H9 (cell line): ENCODE measurements at regions not wholly inside any gene's neighbourhood (a gene's known extent, or its start where the extent isn't known, plus 50 kb on each side); places are given as distances from the start of the nearest gene placed in this dataset.

Source experiments
- DNase-seq: peaks from one replicate; pipeline ENCODE4 v3.0.0-alpha.2; 2017
- H2AFZ ChIP-seq: one replicate; pipeline ENCODE4 v1.6.1; 2013; ENCODE audit warnings: mild to moderate bottlenecking, low read length, control low read depth, moderate library complexity
- H2AK5ac ChIP-seq: 2 replicates; pipeline ENCODE4 v1.6.1; 2013; ENCODE audit warnings: low read length, control low read depth, mixed read lengths; ENCODE audit not compliant: insufficient read length
- H2BK120ac ChIP-seq: one replicate; pipeline ENCODE4 v1.6.1; 2013; ENCODE audit warnings: low read depth, mild to moderate bottlenecking, low read length, control low read depth, inconsistent platforms; ENCODE audit not compliant: poor library complexity, severe bottlenecking
- H2BK12ac ChIP-seq: 2 replicates; pipeline ENCODE4 v1.6.1; 2013; ENCODE audit warnings: low read length, control low read depth, mixed read lengths, low read depth; ENCODE audit not compliant: insufficient read length
- H2BK15ac ChIP-seq: 2 replicates; pipeline ENCODE4 v1.6.1; 2013; ENCODE audit warnings: low read depth, low read length, control low read depth
- H2BK20ac ChIP-seq: one replicate; pipeline ENCODE4 v1.6.1; 2013; ENCODE audit warnings: low read depth, mild to moderate bottlenecking, low read length, control low read depth, inconsistent platforms; ENCODE audit not compliant: poor library complexity, severe bottlenecking
- H2BK5ac ChIP-seq: 2 replicates; pipeline ENCODE4 v1.6.1; 2013; ENCODE audit warnings: low read length, control low read depth, mixed read lengths; ENCODE audit not compliant: insufficient read length
- H3K14ac ChIP-seq: 2 replicates; pipeline ENCODE4 v1.6.1; 2013; ENCODE audit warnings: low read length, control low read depth; ENCODE audit not compliant: insufficient read depth
- H3K18ac ChIP-seq: 2 replicates; pipeline ENCODE4 v1.6.1; 2013; ENCODE audit warnings: low read depth, mild to moderate bottlenecking, mixed read lengths, low read length, control low read depth; ENCODE audit not compliant: insufficient read length
- H3K23ac ChIP-seq: 2 replicates; pipeline ENCODE4 v1.6.1; 2013; ENCODE audit warnings: low read length, control low read depth, mixed read lengths, low read depth; ENCODE audit not compliant: insufficient read length
- H3K23me2 ChIP-seq: 2 replicates; pipeline ENCODE4 v1.6.1; 2013; ENCODE audit warnings: low read depth, mild to moderate bottlenecking, mixed read lengths, low read length, control low read depth; ENCODE audit not compliant: insufficient read length, poor library complexity, severe bottlenecking
- H3K27ac ChIP-seq: 2 replicates; pipeline ENCODE4 v1.5.1; 2013; ENCODE audit warnings: low read length, control low read depth, mixed read lengths, low read depth; ENCODE audit not compliant: insufficient read length
- H3K27me3 ChIP-seq: 2 replicates; pipeline ENCODE4 v1.6.1; 2013; ENCODE audit warnings: low read length, control low read depth, inconsistent platforms; ENCODE audit not compliant: insufficient read depth
- H3K4ac ChIP-seq: 2 replicates; pipeline ENCODE4 v1.6.1; 2013; ENCODE audit warnings: low read depth, mild to moderate bottlenecking, control low read depth, inconsistent platforms, low read length, moderate library complexity
- H3K4me1 ChIP-seq: 2 replicates; pipeline ENCODE4 v1.6.1; 2013; ENCODE audit warnings: low read length, control low read depth, inconsistent platforms; ENCODE audit not compliant: insufficient read depth
- H3K4me2 ChIP-seq: 2 replicates; pipeline ENCODE4 v1.6.1; 2013; ENCODE audit warnings: low read length, control low read depth, mixed read lengths; ENCODE audit not compliant: insufficient read length, insufficient read depth
- H3K56ac ChIP-seq: 2 replicates; pipeline ENCODE4 v1.6.1; 2013; ENCODE audit warnings: low read depth, mild to moderate bottlenecking, mixed read lengths, low read length, control low read depth; ENCODE audit not compliant: insufficient read length
- H3K79me1 ChIP-seq: 2 replicates; pipeline ENCODE4 v1.6.1; 2013; ENCODE audit warnings: low read depth, mild to moderate bottlenecking, moderate library complexity, low read length, control low read depth, inconsistent platforms; ENCODE audit not compliant: insufficient read depth, poor library complexity, severe bottlenecking
- H3K79me2 ChIP-seq: 2 replicates; pipeline ENCODE4 v1.6.1; 2013; ENCODE audit warnings: low read length, control low read depth, inconsistent platforms; ENCODE audit not compliant: insufficient read depth
- H3K9ac ChIP-seq: 2 replicates; pipeline ENCODE4 v1.6.1; 2013; ENCODE audit warnings: low read length, control low read depth, mixed read lengths; ENCODE audit not compliant: insufficient read length; ENCODE audit errors: extremely low read depth
- H3K9me3 ChIP-seq: one replicate; pipeline ENCODE4 v1.6.1; 2013; ENCODE audit warnings: low read depth, low read length, inconsistent platforms; ENCODE audit not compliant: control insufficient read depth
- H3T11ph ChIP-seq: one replicate; pipeline ENCODE4 v1.6.1; 2013; ENCODE audit warnings: mild to moderate bottlenecking, low read length, control low read depth, inconsistent platforms
- H4K20me1 ChIP-seq: one replicate; pipeline ENCODE4 v1.6.1; 2013; ENCODE audit not compliant: control insufficient read depth, insufficient read length, insufficient read depth
- H4K5ac ChIP-seq: 2 replicates; pipeline ENCODE4 v1.6.1; 2013; ENCODE audit warnings: low read depth, mild to moderate bottlenecking, mixed read lengths, low read length, control low read depth; ENCODE audit not compliant: insufficient read length
- H4K8ac ChIP-seq: replicated peaks from 2 replicates; pipeline ENCODE4 v1.6.1; 2013; ENCODE audit warnings: low read length, control low read depth, mixed read lengths, low read depth; ENCODE audit not compliant: insufficient read length
- H4K91ac ChIP-seq: 2 replicates; pipeline ENCODE4 v1.6.1; 2013; ENCODE audit warnings: low read depth, mild to moderate bottlenecking, moderate library complexity, mixed read lengths, low read length, control low read depth; ENCODE audit not compliant: insufficient read length
- H3K27ac Mint-ChIP-seq, 3 experiments: 2 replicates in 2 of 3; 3 replicates in 1 of 3; pipeline ENCODE4 v1.8.0; 2020 to 2021; ENCODE audit warnings: mixed read lengths in 3 of 3, mild to moderate bottlenecking in 1 of 3, moderate library complexity in 1 of 3
- H3K27me3 Mint-ChIP-seq: 2 replicates; pipeline ENCODE4 v1.8.0; 2021; ENCODE audit warnings: low read depth, mild to moderate bottlenecking, moderate library complexity, mixed read lengths
- H3K36me3 Mint-ChIP-seq, 3 experiments: 2 replicates in 2 of 3; 3 replicates in 1 of 3; pipeline ENCODE4 v1.8.0; 2020 to 2021; ENCODE audit warnings: low read depth in 3 of 3, mixed read lengths in 3 of 3; ENCODE audit not compliant: insufficient read depth in 1 of 3
- H3K4me1 Mint-ChIP-seq, 2 experiments: 2 replicates each; pipeline ENCODE4 v1.8.0; 2020; ENCODE audit warnings: mixed read lengths in 2 of 2
- H3K4me3 Mint-ChIP-seq, 2 experiments: 2 replicates in 1 of 2; 3 replicates in 1 of 2; pipeline ENCODE4 v1.8.0; 2020 to 2021; ENCODE audit warnings: mild to moderate bottlenecking in 2 of 2, mixed read lengths in 2 of 2, moderate library complexity in 1 of 2
- H3K9me3 Mint-ChIP-seq, 2 experiments: 2 replicates in 1 of 2; 3 replicates in 1 of 2; pipeline ENCODE4 v1.8.0; 2020; ENCODE audit warnings: mild to moderate bottlenecking in 2 of 2, mixed read lengths in 2 of 2, moderate library complexity in 1 of 2
- CTCF ChIP-seq: fragments of 200-600 bp; sonication (generic); conservative IDR thresholded peaks from 3 replicates; pipeline ENCODE4 v1.8.0; 2021; ENCODE audit warnings: antibody characterized with exemption, mild to moderate bottlenecking
- WGBS: extraction: QIAGEN DNeasy Blood & Tissue Kit; methylation state at CpG from one replicate; pipeline ENCODE4 v1.1.7; 2013; ENCODE audit warnings: missing lambda C conversion rate, low lambda C conversion rate, mixed read lengths; ENCODE audit not compliant: insufficient read length; ENCODE audit errors: extremely low coverage; 5-methylcytosine and 5-hydroxymethylcytosine counted together

GRCh38 chr15:96540283-96540682, 209.8 kb downstream of the NR2F2 start:
- no peaks in the 10 kb centered on the region for H4K20me1 ChIP-seq
- no peak overlapping the region for H3K27ac ChIP-seq
- no peak overlapping the region for H3K4ac ChIP-seq
- no peak overlapping the region for H3K23ac ChIP-seq
- Mint-ChIP-seq H3K4me3 (no peak overlapping the region), H3K9me3 (no peaks in the 10 kb centered on the region), H3K4me1 (peaks cover 13 to 42% of the 10 kb centered on the region in 2 experiments), H3K27me3 (no peaks in the 10 kb centered on the region), H3K36me3 (no peaks in the 10 kb centered on the region), H3K27ac (no peak overlapping the region)
- no peak overlapping the region for H4K8ac ChIP-seq
- no peaks in the 10 kb centered on the region for H3K79me1 ChIP-seq
- no peak overlapping the region for H3T11ph ChIP-seq
- no peak for DNase-seq
- no peaks in the 10 kb centered on the region for H3K79me2 ChIP-seq
- no peak overlapping the region for H4K91ac ChIP-seq
- H3K9ac ChIP-seq = no peak overlapping the region
- no peaks in the 10 kb centered on the region for H3K27me3 ChIP-seq
- no peak overlapping the region for H3K4me2 ChIP-seq
- H3K14ac ChIP-seq = no peak overlapping the region
- no peak overlapping the region for H2AK5ac ChIP-seq
- no peaks in the 10 kb centered on the region for H3K9me3 ChIP-seq
- whole genome bisulfite sequencing = no CpG with 5 or more reads among the region's 7 CpGs
- H2BK12ac ChIP-seq = no peak overlapping the region
- H4K5ac ChIP-seq = no peak overlapping the region
- H2BK20ac ChIP-seq = no peak overlapping the region
- no peak for TF ChIP-seq CTCF
- no peaks in the 10 kb centered on the region for H3K23me2 ChIP-seq
- H3K18ac ChIP-seq = no peak overlapping the region
- no peak overlapping the region for H3K56ac ChIP-seq
- H2BK5ac ChIP-seq = no peak overlapping the region
- no peak overlapping the region for H2BK120ac ChIP-seq
- H3K4me1 ChIP-seq = no peaks in the 10 kb centered on the region; the same call in 1 of the 2 replicates
- no peak overlapping the region for H2BK15ac ChIP-seq
- no peak overlapping the region for H2AFZ ChIP-seq
